H1 (cell line): ENCODE measurements at regions not wholly inside any gene's neighbourhood (a gene's known extent, or its start where the extent isn't known, plus 50 kb on each side); places are given as distances from the start of the nearest gene placed in this dataset.

Experiments
- CTCF ChIA-PET: fragments of 300-600 bp; sonication (Branson Sonifier 250); formaldehyde crosslinking; loops from one replicate; lab custom pipeline; 2021; ENCODE audit not compliant: partially characterized antibody; lab: Charles Lee
- POLR2A ChIA-PET: fragments of 300-600 bp; sonication (Branson Sonifier 250); formaldehyde crosslinking; loops from one replicate; lab custom pipeline; 2021; ENCODE audit warnings: inconsistent platforms; ENCODE audit not compliant: partially characterized antibody; lab: Charles Lee
- DNase-seq, 2 experiments: peaks; one replicate each; pipeline versions ENCODE4 v3.0.0 to v3.0.0-alpha.2; 2010 to 2022; ENCODE audit warnings: low spot score in 2 of 2, low read depth in 1 of 2, mixed read lengths in 1 of 2
- FAIRE-seq: peaks from 2 replicates; lab custom pipeline; 2011; peaks lifted over from hg19 to GRCh38; lab: Jason Lieb, UNC
- H2AFZ ChIP-seq: 2 replicates; pipeline ENCODE4 v1.8.1; 2012; ENCODE audit warnings: low read length, inconsistent platforms
- H2AK5ac ChIP-seq: 2 replicates; pipeline ENCODE4 v1.6.1; 2013; ENCODE audit warnings: low read depth, low read length
- H2BK120ac ChIP-seq: replicated peaks from 2 replicates; pipeline ENCODE3; 2013; ENCODE audit warnings: low read depth, low read length, inconsistent platforms
- H2BK12ac ChIP-seq: 2 replicates; pipeline ENCODE4 v1.6.1; 2013; ENCODE audit warnings: low read depth, low read length
- H2BK15ac ChIP-seq: 2 replicates; pipeline ENCODE4 v1.6.1; 2013; ENCODE audit warnings: low read length
- H2BK20ac ChIP-seq: 2 replicates; pipeline ENCODE4 v1.6.1; 2013; ENCODE audit warnings: low read length
- H2BK5ac ChIP-seq: 2 replicates; pipeline ENCODE4 v1.6.1; 2013; ENCODE audit warnings: low read depth, low read length
- H3K14ac ChIP-seq: 2 replicates; pipeline ENCODE4 v1.6.1; 2013; ENCODE audit warnings: inconsistent platforms; ENCODE audit not compliant: insufficient read length
- H3K18ac ChIP-seq: 2 replicates; pipeline ENCODE4 v1.6.1; 2013; ENCODE audit warnings: low read length; ENCODE audit errors: extremely low read depth
- H3K23ac ChIP-seq: 2 replicates; pipeline ENCODE4 v1.6.1; 2013; ENCODE audit warnings: inconsistent platforms; ENCODE audit not compliant: insufficient read length
- H3K23me2 ChIP-seq: 2 replicates; pipeline ENCODE4 v1.6.1; 2013; ENCODE audit warnings: low read depth, low read length
- H3K27ac ChIP-seq: 2 replicates; pipeline ENCODE4 v1.6.1; 2011; ENCODE audit warnings: low read depth, low read length, inconsistent platforms
- H3K27me3 ChIP-seq, 4 experiments: replicated peaks in 1 of 4; 1 replicate in 1 of 4; 2 replicates in 3 of 4; pipeline versions ENCODE4 v1.6.1 to v1.8.1; 2011 to 2013; ENCODE audit warnings: low read length in 3 of 4, mild to moderate bottlenecking in 3 of 4, inconsistent platforms in 2 of 4, mixed read lengths in 2 of 4, moderate library complexity in 1 of 4; ENCODE audit not compliant: control insufficient read depth in 3 of 4, insufficient read depth in 3 of 4; ENCODE audit errors: extremely low read depth in 1 of 4
- H3K36me3 ChIP-seq, 4 experiments: 2 replicates each; pipeline versions ENCODE4 v1.6.1 to v1.8.1; 2011 to 2013; ENCODE audit warnings: mild to moderate bottlenecking in 4 of 4, low read length in 3 of 4, moderate library complexity in 2 of 4, control low read depth in 1 of 4, inconsistent platforms in 1 of 4; ENCODE audit not compliant: insufficient read depth in 4 of 4, control insufficient read depth in 2 of 4
- H3K4ac ChIP-seq: replicated peaks from 2 replicates; pipeline ENCODE3; 2013; ENCODE audit warnings: low read length, low read depth, mixed read lengths, inconsistent platforms; ENCODE audit not compliant: insufficient read length
- H3K4me1 ChIP-seq, 4 experiments: replicated peaks in 1 of 4; 1 replicate in 1 of 4; 2 replicates in 3 of 4; pipeline versions ENCODE4 v1.6.1 to v1.8.1; 2011 to 2013; ENCODE audit warnings: low read length in 3 of 4, inconsistent platforms in 2 of 4, mixed read lengths in 1 of 4; ENCODE audit not compliant: insufficient read depth in 4 of 4, control insufficient read depth in 3 of 4
- H3K4me2 ChIP-seq, 2 experiments: 2 replicates each; pipeline versions ENCODE4 v1.6.1 to v1.8.1; 2011 to 2013; ENCODE audit warnings: low read depth in 2 of 2, low read length in 2 of 2, control low read depth in 1 of 2, inconsistent platforms in 1 of 2, mild to moderate bottlenecking in 1 of 2; ENCODE audit not compliant: insufficient read depth in 1 of 2
- H3K4me3 ChIP-seq, 4 experiments: fragments of 200-600, 300-600 bp in 1 of 4; sonication (generic), shearing (Covaris generic), sonication (Bioruptor Twin) in 1 of 4; 2 replicates each; pipeline versions ENCODE4 v1.5.1 to v1.8.1; 2011 to 2016; ENCODE audit warnings: low read length in 4 of 4, low read depth in 3 of 4, control low read depth in 2 of 4, inconsistent platforms in 2 of 4, mild to moderate bottlenecking in 2 of 4, mixed read lengths in 1 of 4, moderate library complexity in 1 of 4; ENCODE audit not compliant: insufficient read depth in 2 of 4; ENCODE audit errors: extremely low read depth in 1 of 4
- H3K56ac ChIP-seq: replicated peaks from 2 replicates; pipeline ENCODE3; 2013; ENCODE audit warnings: low read depth, mild to moderate bottlenecking, mixed read lengths, low read length, inconsistent platforms; ENCODE audit not compliant: insufficient read length
- H3K79me1 ChIP-seq: 2 replicates; pipeline ENCODE4 v1.6.1; 2013; ENCODE audit warnings: low read depth, low read length, control low read depth
- H3K79me2 ChIP-seq, 2 experiments: 2 replicates each; pipeline versions ENCODE4 v1.6.1 to v1.8.1; 2012 to 2013; ENCODE audit warnings: low read length in 2 of 2, mild to moderate bottlenecking in 2 of 2, inconsistent platforms in 1 of 2; ENCODE audit not compliant: insufficient read depth in 2 of 2, control insufficient read depth in 1 of 2
- H3K9ac ChIP-seq, 4 experiments: replicated peaks in 1 of 4; 1 replicate in 1 of 4; 2 replicates in 3 of 4; pipeline versions ENCODE4 v1.6.1 to v1.8.1; 2011 to 2013; ENCODE audit warnings: low read depth in 3 of 4, low read length in 3 of 4, control low read depth in 2 of 4, mild to moderate bottlenecking in 2 of 4, moderate library complexity in 2 of 4, inconsistent platforms in 1 of 4; ENCODE audit errors: extremely low read depth in 1 of 4
- H3K9me3 ChIP-seq, 2 experiments: 2 replicates each; pipeline versions ENCODE4 v1.6.1 to v1.8.1; 2012 to 2013; ENCODE audit warnings: mild to moderate bottlenecking in 2 of 2, moderate library complexity in 2 of 2, control low read depth in 1 of 2, inconsistent platforms in 1 of 2, low read depth in 1 of 2, low read length in 1 of 2, mixed read lengths in 1 of 2; ENCODE audit not compliant: insufficient read depth in 2 of 2
- H4K20me1 ChIP-seq, 2 experiments: replicated peaks in 1 of 2; 2 replicates each; pipeline versions ENCODE3 to v1.8.1; 2011 to 2013; ENCODE audit warnings: inconsistent platforms in 2 of 2, low read length in 2 of 2, mild to moderate bottlenecking in 1 of 2; ENCODE audit not compliant: insufficient read depth in 2 of 2, control insufficient read depth in 1 of 2
- H4K5ac ChIP-seq: 2 replicates; pipeline ENCODE4 v1.6.1; 2013; ENCODE audit warnings: low read length, low read depth, mixed read lengths, inconsistent platforms; ENCODE audit not compliant: insufficient read length
- H4K8ac ChIP-seq: 2 replicates; pipeline ENCODE4 v1.8.0; 2013; ENCODE audit warnings: mild to moderate bottlenecking, moderate library complexity, low read length, inconsistent platforms; ENCODE audit not compliant: insufficient read depth; ENCODE audit errors: extremely low read depth
- H4K91ac ChIP-seq: replicated peaks from 2 replicates; pipeline ENCODE3; 2013; ENCODE audit warnings: low read length, mixed read lengths, inconsistent platforms; ENCODE audit not compliant: insufficient read length
- BACH1 ChIP-seq: IDR thresholded peaks from 2 replicates; pipeline ENCODE4 v1.6.1; 2012; ENCODE audit warnings: low read length, improper control_type of control experiment
- BCL11A ChIP-seq, 2 experiments: IDR thresholded peaks; one replicate each; pipeline ENCODE4 v1.6.1; 2011; ENCODE audit warnings: low read depth in 2 of 2, low read length in 2 of 2, mild to moderate bottlenecking in 2 of 2
- BRCA1 ChIP-seq: IDR thresholded peaks from 2 replicates; pipeline ENCODE4 v1.6.1; 2012; ENCODE audit warnings: low read depth, low read length, improper control_type of control experiment
- CTBP2 ChIP-seq: IDR thresholded peaks from 2 replicates; pipeline ENCODE4 v1.7.0; 2011; ENCODE audit warnings: borderline replicate concordance, mild to moderate bottlenecking, moderate library complexity, mixed read lengths, low read length; ENCODE audit not compliant: insufficient read depth, insufficient read length
- FOSL1 ChIP-seq: IDR thresholded peaks from 2 replicates; pipeline ENCODE4 v1.6.1; 2011; ENCODE audit warnings: mild to moderate bottlenecking, low read depth, low read length, moderate library complexity; ENCODE audit not compliant: insufficient read depth
- JUN ChIP-seq: IDR thresholded peaks from 2 replicates; pipeline ENCODE4 v1.6.1; 2011; ENCODE audit warnings: low read depth, mild to moderate bottlenecking, improper control_type of control experiment, low read length
- RXRA ChIP-seq: IDR thresholded peaks from 2 replicates; pipeline ENCODE4 v1.6.1; 2011; ENCODE audit warnings: low read depth, mild to moderate bottlenecking, low read length, moderate library complexity; ENCODE audit not compliant: insufficient read depth
- SRF ChIP-seq: IDR thresholded peaks from 2 replicates; pipeline ENCODE4 v1.6.1; 2011; ENCODE audit warnings: mild to moderate bottlenecking, low read depth, low read length, moderate library complexity
- WGBS, 2 experiments: shearing (Covaris generic) in 1 of 2; methylation state at CpG; one replicate each; pipeline versions ENCODE4 v1.1.6 to v1.1.7; 2013 to 2015; ENCODE audit warnings: low lambda C conversion rate in 2 of 2, mixed read lengths in 2 of 2, inconsistent platforms in 1 of 2, low coverage in 1 of 2, missing lambda C conversion rate in 1 of 2; ENCODE audit not compliant: insufficient replicate concordance in 2 of 2, insufficient coverage in 1 of 2, insufficient read length in 1 of 2; ENCODE audit errors: extremely low coverage in 1 of 2, missing lambda C conversion rate in 1 of 2; 5-methylcytosine and 5-hydroxymethylcytosine counted together

DNA sequence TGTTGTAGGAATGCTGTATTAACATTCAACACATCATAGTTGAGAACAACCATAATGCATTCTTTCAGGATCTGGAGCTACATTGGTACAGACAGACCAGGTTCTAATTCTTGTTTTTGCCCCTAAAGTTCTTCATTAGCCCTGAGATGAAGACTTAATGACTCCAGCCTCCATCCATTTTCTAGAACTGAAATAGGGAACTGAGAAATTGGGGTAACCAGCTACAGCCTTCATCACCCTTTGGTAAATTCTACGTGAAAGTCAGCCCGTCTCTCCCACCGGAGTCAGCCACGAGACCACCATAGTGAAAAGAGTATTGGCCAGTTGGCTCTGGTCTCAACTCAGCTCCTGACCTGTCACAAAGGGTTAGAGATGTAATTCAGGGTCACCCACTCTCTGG lies 164.0 kb downstream of the NUAK1 start:
- Histone ChIP-seq H2BK5ac (no peak overlapping the region), H3K23me2 (no peaks in the 10 kb centered on the region), H3K27me3 (no peaks in the 10 kb centered on the region), H3K9ac (no peak overlapping the region), H3K79me2 (no peaks in the 10 kb centered on the region), H3K4me2 (no peak overlapping the region), H2AK5ac (no peak overlapping the region), H3K14ac (no peak overlapping the region), H3K79me1 (no peaks in the 10 kb centered on the region), H4K5ac (no peak overlapping the region), H4K91ac (no peak overlapping the region), H3K36me3 (no peaks in the 10 kb centered on the region), H4K8ac (no peak overlapping the region), H3K56ac (no peak overlapping the region), H2BK15ac (no peak overlapping the region), H2BK20ac (no peak overlapping the region), H3K4me3 (no peak overlapping the region), H3K27ac (no peak overlapping the region), H3K18ac (no peak overlapping the region), H3K4me1 (no peaks in the 10 kb centered on the region), H2BK120ac (no peak overlapping the region), H4K20me1 (no peaks in the 10 kb centered on the region), H2BK12ac (no peak overlapping the region), H3K23ac (no peak overlapping the region), H3K9me3 (no peaks in the 10 kb centered on the region), H2AFZ (no peak overlapping the region), H3K4ac (no peak overlapping the region)
- FAIRE-seq (no peak), DNase-seq (no peak)
- POLR2A ChIA-PET = no interaction called here
- WGBS, 2 experiments = 95% methylated on average over 4 of the region's 4 CpGs; no CpG with 5 or more reads in 1 of the 2 experiments
- CTCF ChIA-PET = interaction anchor here (1.5 kb wide), 1 partner anchor 16 kb away, joined by 6 read pairs; no protein-coding TSS in a partner anchor
- TF ChIP-seq BCL11A (IDR thresholded peaks at IDR 0.05; ENCODE audit: low read depth in 2 of 2, low read length in 2 of 2) (no peak), JUN (no peak), SRF (no peak), CTBP2 (no peak), BACH1 (no peak), FOSL1 (no peak), BRCA1 (no peak), RXRA (no peak)
